WTC11 (cell line): ENCODE measurements at regions not wholly inside any gene's neighbourhood (a gene's known extent, or its start where the extent isn't known, plus 50 kb on each side); places are given as distances from the start of the nearest gene placed in this dataset.
"Not testable (repeated sequence)": the region's sequence is repeated elsewhere in the genome, so short reads cannot be mapped to it uniquely, and the experiment has no call there.

Source experiments
- ATAC-seq: fragments of 200-7000 bp; cut with Tn5 transposase; 2 replicates; pipeline ENCODE4 v1.10.0; 2021; ENCODE audit warnings: mild to moderate bottlenecking, moderate library complexity
- CTCF ChIA-PET: fragments of 300-600 bp; sonication (Branson Sonifier 250); formaldehyde crosslinking; loops from one replicate; lab custom pipeline; 2021; ENCODE audit warnings: antibody characterized with exemption; lab: Charles Lee
- POLR2A ChIA-PET: fragments of 350-600 bp; sonication (Branson Sonifier 250); formaldehyde crosslinking; loops from one replicate; lab custom pipeline; 2021; ENCODE audit warnings: antibody characterized with exemption; lab: Charles Lee
- DNase-seq: peaks from one replicate; pipeline ENCODE4 v3.0.0; 2021; ENCODE audit warnings: low spot score
- H3K27ac Mint-ChIP-seq: 2 replicates; pipeline ENCODE4 v1.8.0; 2021; ENCODE audit warnings: mixed read lengths
- H3K27me3 Mint-ChIP-seq: 2 replicates; pipeline ENCODE4 v1.8.0; 2021; ENCODE audit warnings: low read depth, mild to moderate bottlenecking, moderate library complexity, mixed read lengths
- H3K36me3 Mint-ChIP-seq: 2 replicates; pipeline ENCODE4 v1.8.0; 2021; ENCODE audit warnings: mixed read lengths
- H3K4me1 Mint-ChIP-seq: 2 replicates; pipeline ENCODE4 v1.8.0; 2022; ENCODE audit warnings: mixed read lengths
- H3K4me3 Mint-ChIP-seq: 2 replicates; pipeline ENCODE4 v1.8.0; 2021; ENCODE audit warnings: mild to moderate bottlenecking, moderate library complexity, mixed read lengths
- H3K9me3 Mint-ChIP-seq: 2 replicates; pipeline ENCODE4 v1.8.0; 2021; ENCODE audit warnings: mixed read lengths
- HMGA2 ChIP-seq: fragments of 250-450 bp; sonication (Bioruptor Pico); IDR thresholded peaks from 2 replicates; pipeline ENCODE4 v1.4.0; 2021; ENCODE audit warnings: mild to moderate bottlenecking, moderate library complexity
- PRDM15 ChIP-seq: sonication (generic); formaldehyde crosslinking; IDR thresholded peaks from 2 replicates; pipeline ENCODE4 v1.8.0; 2022; ENCODE audit warnings: missing genetic modification reagents
- SP1 ChIP-seq: sonication (generic); formaldehyde crosslinking; conservative IDR thresholded peaks from 2 replicates; pipeline ENCODE4 v1.8.1; 2022; ENCODE audit warnings: missing genetic modification reagents
- ZNF263 ChIP-seq: sonication (generic); formaldehyde crosslinking; IDR thresholded peaks from 2 replicates; pipeline ENCODE4 v1.8.1; 2022; ENCODE audit warnings: low read depth, mild to moderate bottlenecking, moderate library complexity, missing genetic modification reagents
- ZNF396 ChIP-seq: fragments of 250-450 bp; sonication (Bioruptor Pico); IDR thresholded peaks from 2 replicates; pipeline ENCODE4 v1.8.0; 2021; ENCODE audit warnings: mild to moderate bottlenecking, moderate library complexity, borderline replicate concordance
- ZNF425 ChIP-seq: fragments of 250-450 bp; sonication (Bioruptor Pico); conservative IDR thresholded peaks from 2 replicates; pipeline ENCODE4 v1.9.0; 2021; ENCODE audit warnings: mild to moderate bottlenecking
- TF ChIP-seq, protein P1 (sequence below): sonication (generic); formaldehyde crosslinking; IDR thresholded peaks from 2 replicates; pipeline ENCODE4 v1.8.0; 2022; ENCODE audit warnings: mild to moderate bottlenecking, missing genetic modification reagents

- TF ChIP-seq PRDM15 (CRISPR knock-in tag) = no peak
- TF ChIP-seq ZNF396 (CRISPR knock-in tag) = no peak
- TF ChIP-seq, protein P1, sequence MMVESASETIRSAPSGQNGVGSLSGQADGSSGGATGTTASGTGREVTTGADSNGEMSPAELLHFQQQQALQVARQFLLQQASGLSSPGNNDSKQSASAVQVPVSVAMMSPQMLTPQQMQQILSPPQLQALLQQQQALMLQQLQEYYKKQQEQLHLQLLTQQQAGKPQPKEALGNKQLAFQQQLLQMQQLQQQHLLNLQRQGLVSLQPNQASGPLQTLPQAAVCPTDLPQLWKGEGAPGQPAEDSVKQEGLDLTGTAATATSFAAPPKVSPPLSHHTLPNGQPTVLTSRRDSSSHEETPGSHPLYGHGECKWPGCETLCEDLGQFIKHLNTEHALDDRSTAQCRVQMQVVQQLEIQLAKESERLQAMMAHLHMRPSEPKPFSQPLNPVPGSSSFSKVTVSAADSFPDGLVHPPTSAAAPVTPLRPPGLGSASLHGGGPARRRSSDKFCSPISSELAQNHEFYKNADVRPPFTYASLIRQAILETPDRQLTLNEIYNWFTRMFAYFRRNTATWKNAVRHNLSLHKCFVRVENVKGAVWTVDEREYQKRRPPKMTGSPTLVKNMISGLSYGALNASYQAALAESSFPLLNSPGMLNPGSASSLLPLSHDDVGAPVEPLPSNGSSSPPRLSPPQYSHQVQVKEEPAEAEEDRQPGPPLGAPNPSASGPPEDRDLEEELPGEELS = no peak
Measured at GRCh38 chr15:26126070-26126469, 262.9 kb upstream of the ATP10A start (continued).

- peaks cover 15% of the 10 kb centered on the region for H3K9me3 Mint-ChIP-seq
- peaks cover 6% of the 10 kb centered on the region for H3K27me3 Mint-ChIP-seq
- no peak for DNase-seq
- H3K4me1 Mint-ChIP-seq = peaks cover 43% of the 10 kb centered on the region
- H3K27ac Mint-ChIP-seq = no peak overlapping the region
- ChIA-PET CTCF (no interaction called here), POLR2A (no interaction called here)
- H3K4me3 Mint-ChIP-seq = no peak overlapping the region
- no peak for ATAC-seq
- TF ChIP-seq SP1 (CRISPR knock-in tag) = no peak
- TF ChIP-seq, all 79 proteins: peak for 0
- H3K36me3 Mint-ChIP-seq = peaks cover 5% of the 10 kb centered on the region; the same call in 1 of the 2 replicates
Measured at GRCh38 chr15:26125664-26126063, 262.5 kb upstream of the ATP10A start.

DNA sequence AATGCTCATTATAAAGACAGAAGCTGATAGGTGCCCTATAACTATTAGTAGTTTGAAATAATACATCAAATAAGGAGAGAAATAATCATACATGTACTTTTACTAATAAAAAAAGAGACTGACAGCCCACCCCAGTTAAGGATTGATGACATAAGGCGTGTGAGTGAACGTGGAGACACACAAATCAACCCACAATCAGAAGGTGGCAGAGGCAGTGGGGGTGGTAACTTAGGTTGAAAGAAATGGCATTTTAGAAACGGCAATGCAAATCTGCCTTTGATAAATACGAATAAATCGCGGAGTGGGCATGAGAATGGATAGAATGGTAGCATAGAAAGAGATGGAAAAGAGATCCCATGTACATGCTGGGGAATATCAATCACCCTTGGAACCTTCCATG, 256.2 kb upstream of the ATP10A start:
- no peaks in the 10 kb centered on the region for H3K36me3 Mint-ChIP-seq
- ATAC-seq = no peak
- ChIA-PET POLR2A (no interaction called here), CTCF (no interaction called here)
- H3K4me1 Mint-ChIP-seq = peaks cover 12% of the 10 kb centered on the region; the same call in 1 of the 2 replicates
- no peak overlapping the region for H3K4me3 Mint-ChIP-seq
- no peak overlapping the region for H3K27ac Mint-ChIP-seq
- H3K27me3 Mint-ChIP-seq = no peaks in the 10 kb centered on the region; the same call in 1 of the 2 replicates
- peaks cover 10% of the 10 kb centered on the region for H3K9me3 Mint-ChIP-seq
- no peak for DNase-seq
- TF ChIP-seq ZNF425 (CRISPR knock-in tag) = no peak

DNA sequence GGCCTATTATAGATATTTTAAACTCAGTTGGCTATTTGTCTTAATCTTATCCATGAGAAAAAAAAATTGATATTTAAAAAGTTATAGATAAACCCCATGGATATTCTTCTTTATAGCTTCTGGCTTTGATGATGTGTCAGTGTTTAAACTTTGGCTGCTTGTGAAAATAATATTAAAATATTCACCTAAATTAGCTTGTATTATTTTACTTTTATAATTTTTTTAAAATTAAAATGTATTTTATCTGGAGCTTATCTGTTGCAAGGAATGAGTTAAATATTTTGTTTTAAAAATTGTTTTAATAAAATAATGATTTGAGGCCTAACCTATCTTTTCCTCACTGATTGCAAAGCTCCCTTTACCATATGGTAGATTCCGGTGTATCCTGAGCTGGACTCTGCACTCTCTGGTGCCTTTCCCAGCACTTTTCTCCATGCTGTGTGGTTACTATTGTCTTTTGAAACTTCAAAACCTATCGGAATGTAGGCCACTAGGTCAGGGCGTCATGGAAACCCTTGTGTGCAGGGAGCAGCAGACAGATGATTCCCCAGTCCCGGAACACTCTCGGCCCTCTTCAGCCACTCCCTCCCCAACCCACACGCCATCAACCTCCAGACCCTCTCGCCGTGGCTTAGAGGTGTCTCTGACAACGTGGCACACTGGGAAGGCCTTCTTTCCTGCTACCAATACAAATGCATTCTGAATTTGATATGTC, 252.3 kb upstream of the ATP10A start:
- H3K9me3 Mint-ChIP-seq = peaks cover 10% of the 10 kb centered on the region
- no peak for DNase-seq

GRCh38 chr15:26114128-26114527, 251.0 kb upstream of the ATP10A start:
- CTCF ChIA-PET = interaction anchor here (1.2 kb wide), 1 partner anchor 18 kb away, joined by 4 read pairs; no protein-coding TSS in a partner anchor
- H3K4me1 Mint-ChIP-seq = peaks cover 12% of the 10 kb centered on the region; the same call in 1 of the 2 replicates
- H3K27ac Mint-ChIP-seq, H3K4me3 Mint-ChIP-seq, ATAC-seq, POLR2A ChIA-PET, DNase-seq, H3K36me3 Mint-ChIP-seq, H3K27me3 Mint-ChIP-seq, H3K9me3 Mint-ChIP-seq: not testable (repeated sequence)

More for the DNA sequence above, 252.3 kb upstream of the ATP10A start:
- Mint-ChIP-seq H3K36me3 (no peaks in the 10 kb centered on the region), H3K4me3 (no peak overlapping the region), H3K27ac (no peak overlapping the region), H3K27me3 (no peaks in the 10 kb centered on the region; the same call in 1 of the 2 replicates), H3K4me1 (peaks cover 12% of the 10 kb centered on the region; the same call in 1 of the 2 replicates)
- ChIA-PET POLR2A (no interaction called here), CTCF (interaction anchor here (1.1 kb wide), 1 partner anchor 20 kb away, joined by 6 read pairs; no protein-coding TSS in a partner anchor)
- no peak for TF ChIP-seq ZNF263 (CRISPR knock-in tag)
- TF ChIP-seq HMGA2 (CRISPR knock-in tag) = peak; percentile 93
- no peak for ATAC-seq
